ENCODE measurements at regions not wholly inside any gene's neighbourhood (a gene's known extent, or its start where the extent isn't known, plus 50 kb on each side); places are given as distances from the start of the nearest gene placed in this dataset.

DNA sequence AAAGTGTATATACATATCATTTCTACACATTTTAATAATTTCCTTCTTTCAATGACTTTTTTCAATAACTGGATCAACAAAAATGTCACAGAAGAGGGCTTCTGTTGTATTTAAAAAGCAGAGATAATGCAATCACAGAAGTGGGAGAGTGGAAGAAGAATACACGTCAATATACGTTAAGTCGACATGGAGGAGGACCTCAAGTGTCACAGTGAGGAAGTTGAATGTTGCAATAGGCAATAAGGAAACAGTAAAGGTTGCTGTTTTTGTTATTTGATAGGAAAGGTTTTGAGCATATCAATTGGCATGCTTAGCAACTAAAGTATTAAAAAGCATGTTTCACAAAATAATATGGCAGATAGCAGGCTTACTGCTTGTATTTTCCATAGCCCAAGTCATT is 184.0 kb upstream of the NR4A3 start:
- TF ChIP-seq CTCF (conservative IDR thresholded peaks at IDR 0.05; ENCODE audit: low read depth, low read length) (no peak), EZH2 (IDR thresholded peaks at IDR 0.05; ENCODE audit: borderline replicate concordance, low read depth, low read length, poor library complexity, severe bottlenecking) (no peak)

Measured in A673 (cell line).